ENCODE measurements at regions not wholly inside any gene's neighbourhood (a gene's known extent, or its start where the extent isn't known, plus 50 kb on each side); places are given as distances from the start of the nearest gene placed in this dataset.

DNA sequence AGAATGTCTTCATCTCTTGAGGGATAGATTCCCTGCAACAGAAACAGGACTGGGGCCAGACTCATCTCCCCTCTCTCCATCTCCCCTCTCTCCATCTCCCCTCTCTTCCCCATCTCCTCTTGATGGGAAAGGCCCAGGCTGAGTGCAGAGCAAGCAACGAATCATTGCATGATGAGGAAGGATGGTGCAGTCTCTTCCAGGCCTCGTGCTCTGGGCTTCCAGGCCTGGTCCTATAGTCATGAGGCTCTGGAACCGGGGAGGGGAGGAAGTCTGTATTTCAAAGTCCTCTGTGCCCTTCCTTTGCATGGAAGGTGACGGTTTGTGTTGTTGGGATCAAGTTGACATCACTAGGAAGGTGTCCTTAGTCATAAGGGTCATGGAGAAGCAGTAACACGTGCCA is 115.6 kb upstream of the NEDD4L start:
- Histone ChIP-seq H3K4me2 (ENCODE audit: unreplicated experiment) (no peak overlapping the region), H4K20me1 (ENCODE audit: insufficient read depth) (no peaks in the 10 kb centered on the region), H3K4me3 (no peak overlapping the region), H3K27me3 (replicated peaks; ENCODE audit: insufficient read depth) (no peaks in the 10 kb centered on the region), H3K79me2 (ENCODE audit: insufficient read depth) (no peaks in the 10 kb centered on the region), H3K4me1 (ENCODE audit: insufficient read depth) (peaks cover 12% of the 10 kb centered on the region), H3K9me2 (ENCODE audit: insufficient read depth) (no peaks in the 10 kb centered on the region), H3K36me3 (ENCODE audit: low read depth) (no peaks in the 10 kb centered on the region), H3K9me3 (ENCODE audit: low read depth) (no peaks in the 10 kb centered on the region), H2AFZ (no peak overlapping the region), H3F3A (ENCODE audit: insufficient read depth) (peaks cover 11% of the 10 kb centered on the region; the same call in 1 of the 2 replicates), H3K9ac (no peak overlapping the region), H3K27ac (no peak overlapping the region)
- TF ChIP-seq EZH2phosphoT487 (IDR thresholded peaks at IDR 0.05; ENCODE audit: insufficient read depth, low read depth) = no peak
- no peak for TF ChIP-seq EZH2 (IDR thresholded peaks at IDR 0.05; ENCODE audit: insufficient read depth, poor library complexity, severe bottlenecking)
- in situ Hi-C loops (cut with MboI) = no loop called here
- 56 to 66% methylated on average over 5 of the region's 5 CpGs for WGBS, 2 experiments (ENCODE audit: low coverage in 1 of 2, low lambda C conversion rate in 2 of 2, missing lambda C conversion rate in 2 of 2)
- no peak for DNase-seq

DNA sequence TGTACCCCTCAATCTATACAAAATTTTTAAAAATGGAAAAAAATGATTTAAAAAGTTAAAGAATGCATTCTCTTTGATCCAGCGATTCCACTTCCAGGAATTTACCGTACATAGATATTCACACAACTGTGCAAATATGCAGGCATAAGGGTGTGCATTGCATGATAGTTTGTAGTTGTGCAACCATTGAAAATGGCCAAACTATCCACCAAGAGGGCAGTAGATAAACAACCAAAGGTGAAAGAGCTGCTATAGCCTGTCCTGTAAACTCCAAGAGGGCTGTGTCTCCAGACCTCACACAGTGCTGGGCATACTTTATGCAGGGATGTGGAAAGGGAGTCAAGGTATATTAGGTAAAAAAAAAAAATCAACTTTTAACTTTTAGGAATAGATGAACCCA is 116.5 kb upstream of the NEDD4L start:
- Histone ChIP-seq H4K20me1 (ENCODE audit: insufficient read depth) (no peaks in the 10 kb centered on the region), H3K27me3 (replicated peaks; ENCODE audit: insufficient read depth) (no peaks in the 10 kb centered on the region), H2AFZ (no peak overlapping the region), H3F3A (ENCODE audit: insufficient read depth) (peaks cover 11% of the 10 kb centered on the region; the same call in 1 of the 2 replicates), H3K79me2 (ENCODE audit: insufficient read depth) (no peaks in the 10 kb centered on the region), H3K4me2 (ENCODE audit: unreplicated experiment) (no peak overlapping the region), H3K9me2 (ENCODE audit: insufficient read depth) (no peaks in the 10 kb centered on the region), H3K9ac (no peak overlapping the region), H3K36me3 (ENCODE audit: low read depth) (no peaks in the 10 kb centered on the region), H3K9me3 (ENCODE audit: low read depth) (no peaks in the 10 kb centered on the region), H3K27ac (no peak overlapping the region), H3K4me1 (ENCODE audit: insufficient read depth) (peaks cover 12% of the 10 kb centered on the region), H3K4me3 (no peak overlapping the region)
- in situ Hi-C loops (cut with MboI) = no loop called here
- TF ChIP-seq EZH2 (IDR thresholded peaks at IDR 0.05; ENCODE audit: insufficient read depth, poor library complexity, severe bottlenecking) (no peak), EZH2phosphoT487 (IDR thresholded peaks at IDR 0.05; ENCODE audit: insufficient read depth, low read depth) (no peak)
- 77 to 82% methylated on average over 2 of the region's 2 CpGs for WGBS, 2 experiments (ENCODE audit: low coverage in 1 of 2, low lambda C conversion rate in 2 of 2, missing lambda C conversion rate in 2 of 2)
- DNase-seq = no peak

DNA sequence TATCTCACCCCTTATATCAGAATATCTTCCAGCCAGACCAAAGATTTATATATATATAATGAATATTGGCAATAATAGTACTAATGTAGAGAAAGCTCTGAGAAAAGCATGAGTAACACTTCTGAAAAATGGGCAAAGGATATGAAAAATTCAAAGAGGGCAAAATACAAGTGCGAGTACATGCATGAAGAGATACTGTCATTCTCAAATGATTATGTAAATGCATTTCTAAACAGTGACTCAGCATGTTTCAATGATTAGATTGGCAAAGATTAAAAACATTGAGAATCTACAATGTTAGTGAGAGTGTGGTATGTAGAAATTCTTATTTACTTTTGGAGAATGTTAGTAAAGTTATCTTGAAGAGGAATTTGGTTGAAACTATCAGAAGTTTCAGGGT is 118.3 kb upstream of the NEDD4L start:
- H3K36me3 ChIP-seq (ENCODE audit: low read depth) = no peaks in the 10 kb centered on the region
- H3K9me3 ChIP-seq (ENCODE audit: low read depth) = no peaks in the 10 kb centered on the region
- H3K9ac ChIP-seq = no peak overlapping the region
- no peaks in the 10 kb centered on the region for H3K9me2 ChIP-seq (ENCODE audit: insufficient read depth)
- in situ Hi-C loops (cut with MboI) = no loop called here
- H3F3A ChIP-seq (ENCODE audit: insufficient read depth) = peaks cover 11% of the 10 kb centered on the region; the same call in 1 of the 2 replicates
- H4K20me1 ChIP-seq (ENCODE audit: insufficient read depth) = no peaks in the 10 kb centered on the region
- peak; percentile 43 for DNase-seq
- no peaks in the 10 kb centered on the region for H3K79me2 ChIP-seq (ENCODE audit: insufficient read depth)
- H2AFZ ChIP-seq = no peak overlapping the region
- H3K27ac ChIP-seq = no peak overlapping the region
- no peaks in the 10 kb centered on the region for H3K27me3 ChIP-seq (replicated peaks; ENCODE audit: insufficient read depth)
- no peak overlapping the region for H3K4me3 ChIP-seq
- no peak for TF ChIP-seq EZH2phosphoT487 (IDR thresholded peaks at IDR 0.05; ENCODE audit: insufficient read depth, low read depth)
- TF ChIP-seq EZH2 (IDR thresholded peaks at IDR 0.05; ENCODE audit: insufficient read depth, poor library complexity, severe bottlenecking) = no peak
- peaks cover 12% of the 10 kb centered on the region for H3K4me1 ChIP-seq (ENCODE audit: insufficient read depth)
- no peak overlapping the region for H3K4me2 ChIP-seq (ENCODE audit: unreplicated experiment)
- WGBS, 2 experiments (ENCODE audit: low coverage in 1 of 2, low lambda C conversion rate in 2 of 2, missing lambda C conversion rate in 2 of 2) = 15 to 19% methylated on average over 1 of the region's 1 CpG

DNA sequence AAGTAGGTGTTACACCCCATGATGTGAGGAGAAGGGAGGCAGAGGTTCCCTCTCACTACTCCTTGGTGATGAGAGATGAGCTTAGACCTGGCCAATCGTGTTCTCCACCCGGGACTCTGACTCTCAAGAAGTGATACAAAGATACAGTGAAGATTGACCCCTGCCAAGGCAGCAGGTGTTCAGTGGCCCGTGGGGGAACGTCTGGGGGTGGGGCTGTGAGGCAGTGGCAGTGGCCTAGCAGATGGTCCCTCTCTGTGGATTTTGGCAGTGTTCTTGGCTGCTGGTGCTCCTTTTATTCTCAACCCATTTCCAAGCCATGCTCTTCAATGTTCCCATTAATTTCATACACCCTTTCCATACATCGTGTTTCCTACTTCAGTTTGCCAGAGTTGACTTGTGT is 120.4 kb upstream of the NEDD4L start:
- Histone ChIP-seq H2AFZ (no peak overlapping the region), H3K36me3 (ENCODE audit: low read depth) (no peaks in the 10 kb centered on the region), H3F3A (ENCODE audit: insufficient read depth) (peaks cover 11% of the 10 kb centered on the region; the same call in 1 of the 2 replicates), H3K4me1 (ENCODE audit: insufficient read depth) (peaks cover 12% of the 10 kb centered on the region), H3K4me3 (no peak overlapping the region), H3K27me3 (replicated peaks; ENCODE audit: insufficient read depth) (no peaks in the 10 kb centered on the region; the same call in none of the 2 replicates), H3K9me3 (ENCODE audit: low read depth) (no peaks in the 10 kb centered on the region), H3K9ac (no peak overlapping the region), H3K79me2 (ENCODE audit: insufficient read depth) (no peaks in the 10 kb centered on the region), H3K4me2 (ENCODE audit: unreplicated experiment) (no peak overlapping the region), H3K27ac (no peak overlapping the region), H3K9me2 (ENCODE audit: insufficient read depth) (no peaks in the 10 kb centered on the region), H4K20me1 (ENCODE audit: insufficient read depth) (no peaks in the 10 kb centered on the region)
- DNase-seq = no peak
- WGBS, 2 experiments (ENCODE audit: low coverage in 1 of 2, low lambda C conversion rate in 2 of 2, missing lambda C conversion rate in 2 of 2) = 73 to 74% methylated on average over 5 of the region's 5 CpGs
- TF ChIP-seq EZH2phosphoT487 (IDR thresholded peaks at IDR 0.05; ENCODE audit: insufficient read depth, low read depth) (no peak), EZH2 (IDR thresholded peaks at IDR 0.05; ENCODE audit: insufficient read depth, poor library complexity, severe bottlenecking) (no peak)
- in situ Hi-C loops (cut with MboI) = no loop called here

DNA sequence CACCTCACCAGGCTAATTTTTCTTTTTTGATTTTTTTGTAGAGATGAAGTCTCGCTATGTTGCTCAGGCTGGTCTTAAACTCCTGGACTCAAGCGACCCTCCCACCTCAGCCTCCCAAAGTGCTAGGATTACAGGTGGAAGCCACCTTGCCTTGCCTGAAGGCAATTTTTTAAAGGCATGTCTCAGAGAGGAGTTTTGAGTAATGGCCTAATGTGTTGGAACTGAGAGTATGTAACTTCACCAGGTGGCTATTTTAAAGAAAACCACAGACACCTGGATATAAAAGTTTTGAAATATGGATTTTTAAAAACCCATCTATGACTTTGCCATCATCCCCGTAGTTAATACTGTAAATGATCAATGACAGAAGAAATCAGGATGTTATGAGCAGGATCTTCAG is 119.8 kb upstream of the ATP8B1 start:
- Histone ChIP-seq H3F3A (ENCODE audit: insufficient read depth) (peaks cover 11% of the 10 kb centered on the region; the same call in 1 of the 2 replicates), H3K9ac (no peak overlapping the region), H3K4me1 (ENCODE audit: insufficient read depth) (peaks cover 12% of the 10 kb centered on the region), H3K27me3 (replicated peaks; ENCODE audit: insufficient read depth) (no peaks in the 10 kb centered on the region; the same call in none of the 2 replicates), H3K27ac (no peak overlapping the region), H3K4me2 (ENCODE audit: unreplicated experiment) (no peak overlapping the region), H2AFZ (no peak overlapping the region), H3K79me2 (ENCODE audit: insufficient read depth) (no peaks in the 10 kb centered on the region), H3K4me3 (no peak overlapping the region), H4K20me1 (ENCODE audit: insufficient read depth) (no peaks in the 10 kb centered on the region), H3K36me3 (ENCODE audit: low read depth) (no peaks in the 10 kb centered on the region), H3K9me2 (ENCODE audit: insufficient read depth) (no peaks in the 10 kb centered on the region), H3K9me3 (ENCODE audit: low read depth) (no peaks in the 10 kb centered on the region)
- in situ Hi-C loops (cut with MboI) = no loop called here
- TF ChIP-seq EZH2phosphoT487 (IDR thresholded peaks at IDR 0.05; ENCODE audit: insufficient read depth, low read depth) (no peak), EZH2 (IDR thresholded peaks at IDR 0.05; ENCODE audit: insufficient read depth, poor library complexity, severe bottlenecking) (no peak)
- 87 to 91% methylated on average over 3 of the region's 3 CpGs for WGBS, 2 experiments (ENCODE audit: low coverage in 1 of 2, low lambda C conversion rate in 2 of 2, missing lambda C conversion rate in 2 of 2)
- DNase-seq = no peak

Data from GM23248 (cell line).